ENCODE measurements at regions not wholly inside any gene's neighbourhood (a gene's known extent, or its start where the extent isn't known, plus 50 kb on each side); places are given as distances from the start of the nearest gene placed in this dataset.

GRCh38 chr4:112094330-112094729 lies 50.9 kb upstream of the FAM241A start:
- TF ChIP-seq EZH2 (IDR thresholded peaks at IDR 0.05; ENCODE audit: borderline replicate concordance, insufficient read depth, low read depth, low read length, poor library complexity, severe bottlenecking) (no peak), CTCF (IDR thresholded peaks at IDR 0.05) (no peak)

Measured in B cell (primary cell).